ENCODE measurements at regions not wholly inside any gene's neighbourhood (a gene's known extent, or its start where the extent isn't known, plus 50 kb on each side); places are given as distances from the start of the nearest gene placed in this dataset.

DNA sequence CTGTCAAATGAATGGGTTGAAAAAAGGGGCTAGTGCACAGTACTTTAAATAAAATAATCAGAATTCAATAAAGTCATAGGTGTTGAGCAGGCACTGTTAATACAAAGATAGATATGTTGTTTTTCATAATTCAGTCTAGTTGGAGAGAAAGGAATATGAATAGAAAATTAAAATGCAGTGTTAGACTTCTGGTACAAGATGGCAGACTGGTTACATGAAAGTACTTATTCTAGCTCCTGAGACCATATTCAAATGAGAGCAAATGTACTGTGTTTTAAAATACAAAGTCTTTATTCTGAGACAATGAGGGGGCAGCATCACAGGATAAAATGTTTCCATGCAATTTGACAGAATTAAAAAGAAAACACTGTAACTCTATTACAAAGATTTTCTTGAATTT, 542.1 kb downstream of the COL11A1 start:
- FAIRE-seq (no peak), ATAC-seq (no peak), DNase-seq (ENCODE audit: low read depth, low spot score) (no peak)
- no peaks in the 10 kb centered on the region for H3K4me1 ChIP-seq (ENCODE audit: control insufficient read depth, insufficient read depth, low read length)
- H2AFZ ChIP-seq (ENCODE audit: control insufficient read depth, low read depth, low read length): no peak overlapping the region
- ChIA-PET RAD21 (ENCODE audit: unreplicated experiment) (no interaction called here), POLR2A (no interaction called here), SMC1A (ENCODE audit: uncharacterized antibody, unreplicated experiment) (no interaction called here), CTCF (no interaction called here)
- intact Hi-C loops (cut with micrococcal nuclease; ENCODE audit: unreplicated experiment) (no loop called here), in situ Hi-C loops (cut with MboI) (no loop called here)
- TF ChIP-seq, protein P1, sequence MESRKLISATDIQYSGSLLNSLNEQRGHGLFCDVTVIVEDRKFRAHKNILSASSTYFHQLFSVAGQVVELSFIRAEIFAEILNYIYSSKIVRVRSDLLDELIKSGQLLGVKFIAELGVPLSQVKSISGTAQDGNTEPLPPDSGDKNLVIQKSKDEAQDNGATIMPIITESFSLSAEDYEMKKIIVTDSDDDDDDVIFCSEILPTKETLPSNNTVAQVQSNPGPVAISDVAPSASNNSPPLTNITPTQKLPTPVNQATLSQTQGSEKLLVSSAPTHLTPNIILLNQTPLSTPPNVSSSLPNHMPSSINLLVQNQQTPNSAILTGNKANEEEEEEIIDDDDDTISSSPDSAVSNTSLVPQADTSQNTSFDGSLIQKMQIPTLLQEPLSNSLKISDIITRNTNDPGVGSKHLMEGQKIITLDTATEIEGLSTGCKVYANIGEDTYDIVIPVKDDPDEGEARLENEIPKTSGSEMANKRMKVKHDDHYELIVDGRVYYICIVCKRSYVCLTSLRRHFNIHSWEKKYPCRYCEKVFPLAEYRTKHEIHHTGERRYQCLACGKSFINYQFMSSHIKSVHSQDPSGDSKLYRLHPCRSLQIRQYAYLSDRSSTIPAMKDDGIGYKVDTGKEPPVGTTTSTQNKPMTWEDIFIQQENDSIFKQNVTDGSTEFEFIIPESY (IDR thresholded peaks at IDR 0.05): no peak
- no peaks in the 10 kb centered on the region for H3K79me2 ChIP-seq (ENCODE audit: control insufficient read depth, insufficient read depth, low read length)
- no TSS peak for BruUV-seq (replicated peaks)
- H3K9me3 ChIP-seq (replicated peaks; ENCODE audit: control insufficient read depth, insufficient read depth, low read length): no peaks in the 10 kb centered on the region
- H3K27ac ChIP-seq (ENCODE audit: control insufficient read depth, insufficient read depth): no peak overlapping the region
- no peaks in the 10 kb centered on the region for H3K27me3 ChIP-seq (replicated peaks in 1 of 2; ENCODE audit: control insufficient read depth in 2 of 2, insufficient read depth in 2 of 2, low read length in 1 of 2)
- H3K4me2 ChIP-seq (ENCODE audit: control insufficient read depth, insufficient read depth): no peak overlapping the region
- no peak overlapping the region for H3K9ac ChIP-seq (ENCODE audit: control insufficient read depth, insufficient read depth, low read length)
- H3K4me3 ChIP-seq: no peak overlapping the region
- no peaks in the 10 kb centered on the region for H3K36me3 ChIP-seq (ENCODE audit: control insufficient read depth in 2 of 2, insufficient read depth in 2 of 2, low read length in 1 of 2)
- no peaks in the 10 kb centered on the region for H4K20me1 ChIP-seq (ENCODE audit: control insufficient read depth, insufficient read depth)

DNA sequence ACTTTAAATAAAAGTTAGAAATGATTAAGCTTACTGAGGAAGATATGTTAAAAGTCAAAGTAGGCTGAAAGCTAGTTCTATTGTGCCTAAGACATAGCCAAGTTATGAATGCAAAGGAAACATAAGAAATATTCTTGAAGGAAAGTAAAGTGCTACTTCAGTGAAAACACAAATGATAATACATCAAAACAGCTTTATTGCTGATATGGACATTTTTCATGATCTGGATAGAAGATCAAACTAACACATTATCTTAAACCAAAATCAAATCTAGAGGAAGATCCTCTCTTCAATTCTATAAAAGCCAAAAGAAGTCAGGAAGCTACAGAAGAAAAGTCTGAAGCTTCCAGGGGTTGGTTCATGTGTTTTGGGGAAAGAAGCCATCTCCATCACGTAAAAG, 545.9 kb downstream of the COL11A1 start:
- in situ Hi-C loops (cut with MboI) (no loop called here), intact Hi-C loops (cut with micrococcal nuclease; ENCODE audit: unreplicated experiment) (no loop called here)
- POLR2A ChIA-PET: no interaction called here
- no peak for ATAC-seq
- CTCF ChIA-PET: no interaction called here
- no peaks in the 10 kb centered on the region for H3K79me2 ChIP-seq (ENCODE audit: control insufficient read depth, insufficient read depth, low read length)
- no peak overlapping the region for H3K9ac ChIP-seq (ENCODE audit: control insufficient read depth, insufficient read depth, low read length)
- RAD21 ChIA-PET (ENCODE audit: unreplicated experiment): no interaction called here
- H3K27me3 ChIP-seq (replicated peaks in 1 of 2; ENCODE audit: control insufficient read depth in 2 of 2, insufficient read depth in 2 of 2, low read length in 1 of 2): no peaks in the 10 kb centered on the region
- H3K9me3 ChIP-seq (replicated peaks; ENCODE audit: control insufficient read depth, insufficient read depth, low read length): no peaks in the 10 kb centered on the region
- no peaks in the 10 kb centered on the region for H4K20me1 ChIP-seq (ENCODE audit: control insufficient read depth, insufficient read depth)
- H3K4me2 ChIP-seq (ENCODE audit: control insufficient read depth, insufficient read depth): no peak overlapping the region
- TF ChIP-seq NFYA (IDR thresholded peaks at IDR 0.05; ENCODE audit: borderline replicate concordance, low read depth, low read length) (no peak), CHD1 (IDR thresholded peaks at IDR 0.05; ENCODE audit: low read depth, low read length) (no peak), JUND (IDR thresholded peaks at IDR 0.05; ENCODE audit: low read depth, low read length) (no peak), SMC3 (IDR thresholded peaks at IDR 0.05; ENCODE audit: borderline replicate concordance, low read length) (no peak), SREBF1 (IDR thresholded peaks at IDR 0.05; ENCODE audit: low read length) (no peak), BRCA1 (IDR thresholded peaks at IDR 0.05; ENCODE audit: low read depth, low read length) (no peak), CREM (IDR thresholded peaks at IDR 0.05; ENCODE audit: low read depth) (no peak), SPI1 (IDR thresholded peaks at IDR 0.05; ENCODE audit: borderline replicate concordance, insufficient read depth, low read depth, low read length) (no peak), EZH2 (IDR thresholded peaks at IDR 0.05; ENCODE audit: borderline replicate concordance, control insufficient read depth, low read depth, low read length) (no peak), GATAD2B (conservative IDR thresholded peaks at IDR 0.05; ENCODE audit: low read depth) (no peak)
- TF ChIP-seq, protein P2, sequence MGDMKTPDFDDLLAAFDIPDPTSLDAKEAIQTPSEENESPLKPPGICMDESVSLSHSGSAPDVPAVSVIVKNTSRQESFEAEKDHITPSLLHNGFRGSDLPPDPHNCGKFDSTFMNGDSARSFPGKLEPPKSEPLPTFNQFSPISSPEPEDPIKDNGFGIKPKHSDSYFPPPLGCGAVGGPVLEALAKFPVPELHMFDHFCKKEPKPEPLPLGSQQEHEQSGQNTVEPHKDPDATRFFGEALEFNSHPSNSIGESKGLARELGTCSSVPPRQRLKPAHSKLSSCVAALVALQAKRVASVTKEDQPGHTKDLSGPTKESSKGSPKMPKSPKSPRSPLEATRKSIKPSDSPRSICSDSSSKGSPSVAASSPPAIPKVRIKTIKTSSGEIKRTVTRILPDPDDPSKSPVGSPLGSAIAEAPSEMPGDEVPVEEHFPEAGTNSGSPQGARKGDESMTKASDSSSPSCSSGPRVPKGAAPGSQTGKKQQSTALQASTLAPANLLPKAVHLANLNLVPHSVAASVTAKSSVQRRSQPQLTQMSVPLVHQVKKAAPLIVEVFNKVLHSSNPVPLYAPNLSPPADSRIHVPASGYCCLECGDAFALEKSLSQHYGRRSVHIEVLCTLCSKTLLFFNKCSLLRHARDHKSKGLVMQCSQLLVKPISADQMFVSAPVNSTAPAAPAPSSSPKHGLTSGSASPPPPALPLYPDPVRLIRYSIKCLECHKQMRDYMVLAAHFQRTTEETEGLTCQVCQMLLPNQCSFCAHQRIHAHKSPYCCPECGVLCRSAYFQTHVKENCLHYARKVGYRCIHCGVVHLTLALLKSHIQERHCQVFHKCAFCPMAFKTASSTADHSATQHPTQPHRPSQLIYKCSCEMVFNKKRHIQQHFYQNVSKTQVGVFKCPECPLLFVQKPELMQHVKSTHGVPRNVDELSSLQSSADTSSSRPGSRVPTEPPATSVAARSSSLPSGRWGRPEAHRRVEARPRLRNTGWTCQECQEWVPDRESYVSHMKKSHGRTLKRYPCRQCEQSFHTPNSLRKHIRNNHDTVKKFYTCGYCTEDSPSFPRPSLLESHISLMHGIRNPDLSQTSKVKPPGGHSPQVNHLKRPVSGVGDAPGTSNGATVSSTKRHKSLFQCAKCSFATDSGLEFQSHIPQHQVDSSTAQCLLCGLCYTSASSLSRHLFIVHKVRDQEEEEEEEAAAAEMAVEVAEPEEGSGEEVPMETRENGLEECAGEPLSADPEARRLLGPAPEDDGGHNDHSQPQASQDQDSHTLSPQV (IDR thresholded peaks at IDR 0.05): no peak
- TF ChIP-seq, protein P3, sequence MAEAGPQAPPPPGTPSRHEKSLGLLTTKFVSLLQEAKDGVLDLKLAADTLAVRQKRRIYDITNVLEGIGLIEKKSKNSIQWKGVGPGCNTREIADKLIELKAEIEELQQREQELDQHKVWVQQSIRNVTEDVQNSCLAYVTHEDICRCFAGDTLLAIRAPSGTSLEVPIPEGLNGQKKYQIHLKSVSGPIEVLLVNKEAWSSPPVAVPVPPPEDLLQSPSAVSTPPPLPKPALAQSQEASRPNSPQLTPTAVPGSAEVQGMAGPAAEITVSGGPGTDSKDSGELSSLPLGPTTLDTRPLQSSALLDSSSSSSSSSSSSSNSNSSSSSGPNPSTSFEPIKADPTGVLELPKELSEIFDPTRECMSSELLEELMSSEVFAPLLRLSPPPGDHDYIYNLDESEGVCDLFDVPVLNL (IDR thresholded peaks at IDR 0.05; ENCODE audit: low read depth, low read length): no peak
- no peak overlapping the region for H3K27ac ChIP-seq (ENCODE audit: control insufficient read depth, insufficient read depth)
- DNase-seq (ENCODE audit: low read depth, low spot score): no peak
- H3K36me3 ChIP-seq (ENCODE audit: control insufficient read depth in 2 of 2, insufficient read depth in 2 of 2, low read length in 1 of 2): no peaks in the 10 kb centered on the region
- no peak for FAIRE-seq
- SMC1A ChIA-PET (ENCODE audit: uncharacterized antibody, unreplicated experiment): no interaction called here
- 0% methylated on average over 1 of the region's 1 CpG for WGBS (ENCODE audit: insufficient coverage, insufficient replicate concordance, low lambda C conversion rate, missing lambda C conversion rate)
- H2AFZ ChIP-seq (ENCODE audit: control insufficient read depth, low read depth, low read length): no peak overlapping the region
- no peaks in the 10 kb centered on the region for H3K4me1 ChIP-seq (ENCODE audit: control insufficient read depth, insufficient read depth, low read length)
- BruUV-seq (replicated peaks): no TSS peak
- H3K4me3 ChIP-seq: no peak overlapping the region
